ENCODE measurements at regions not wholly inside any gene's neighbourhood (a gene's known extent, or its start where the extent isn't known, plus 50 kb on each side); places are given as distances from the start of the nearest gene placed in this dataset.
"Not testable (repeated sequence)": the region's sequence is repeated elsewhere in the genome, so short reads cannot be mapped to it uniquely, and the experiment has no call there.

GRCh38 chr19:28166025-28166424 lies 1046.9 kb downstream of the UQCRFS1 start:
- DNase-seq (ENCODE audit: low read depth in 3 of 3) = no peak

GRCh38 chr19:28164214-28164613 lies 1048.7 kb downstream of the UQCRFS1 start:
- no peak for DNase-seq (ENCODE audit: low read depth in 3 of 3)

- DNase-seq (ENCODE audit: low read depth in 3 of 3) = no peak
Observed at GRCh38 chr19:28159065-28159464, 1053.9 kb downstream of the UQCRFS1 start.

GRCh38 chr19:28155265-28155664 lies 1057.7 kb downstream of the UQCRFS1 start:
- no peak for DNase-seq (ENCODE audit: low read depth in 3 of 3)

- no peak for DNase-seq (ENCODE audit: low read depth in 3 of 3)
Observed at GRCh38 chr19:28154077-28154476, 1058.9 kb downstream of the UQCRFS1 start.

GRCh38 chr19:28153123-28153522 lies 1059.8 kb downstream of the UQCRFS1 start:
- no peak for DNase-seq (ENCODE audit: low read depth in 3 of 3)

GRCh38 chr19:28152195-28152594 lies 1060.8 kb downstream of the UQCRFS1 start:
- no peak for DNase-seq (ENCODE audit: low read depth in 3 of 3)

- no peak for DNase-seq (ENCODE audit: low read depth in 3 of 3)
Observed at GRCh38 chr19:28150129-28150528, 1062.8 kb downstream of the UQCRFS1 start.

- DNase-seq (ENCODE audit: low read depth in 3 of 3) = no peak
Observed at GRCh38 chr19:28148554-28148953, 1064.4 kb downstream of the UQCRFS1 start.

- no peak for DNase-seq (ENCODE audit: low read depth in 3 of 3)
Observed at GRCh38 chr19:28142258-28142657, 1070.7 kb downstream of the UQCRFS1 start.

GRCh38 chr19:28140201-28140600 lies 1072.8 kb downstream of the UQCRFS1 start:
- no peak for DNase-seq (ENCODE audit: low read depth in 3 of 3)

- DNase-seq (ENCODE audit: low read depth in 3 of 3) = no peak
Observed at GRCh38 chr19:28137772-28138171, 1075.2 kb downstream of the UQCRFS1 start.

- no peak for DNase-seq (ENCODE audit: low read depth in 3 of 3)
Observed at GRCh38 chr19:28136796-28137195, 1076.2 kb downstream of the UQCRFS1 start.

- no peak for DNase-seq (ENCODE audit: low read depth in 3 of 3)
Observed at GRCh38 chr19:28135825-28136224, 1077.1 kb downstream of the UQCRFS1 start.

- no peak for DNase-seq (ENCODE audit: low read depth in 3 of 3)
Observed at GRCh38 chr19:28134311-28134710, 1078.6 kb downstream of the UQCRFS1 start.

- DNase-seq (ENCODE audit: low read depth in 3 of 3) = not testable (repeated sequence)
Observed at GRCh38 chr19:28130881-28131280, 1082.1 kb downstream of the UQCRFS1 start.

GRCh38 chr19:28130066-28130511 lies 1082.9 kb downstream of the UQCRFS1 start:
- DNase-seq (ENCODE audit: low read depth in 3 of 3) = no peak

GRCh38 chr19:28128341-28128740 lies 1084.6 kb downstream of the UQCRFS1 start:
- DNase-seq (ENCODE audit: low read depth in 3 of 3) = no peak

- no peak for DNase-seq (ENCODE audit: low read depth in 3 of 3)
Observed at GRCh38 chr19:28126135-28126898, 1086.6 kb downstream of the UQCRFS1 start.

- DNase-seq (ENCODE audit: low read depth in 3 of 3) = no peak
Observed at GRCh38 chr19:28122734-28123133, 1090.2 kb downstream of the UQCRFS1 start.

GRCh38 chr19:28118235-28118634 lies 1094.7 kb downstream of the UQCRFS1 start:
- no peak for DNase-seq (ENCODE audit: low read depth in 3 of 3)

- no peak for DNase-seq (ENCODE audit: low read depth in 3 of 3)
Observed at GRCh38 chr19:28117143-28117542, 1095.8 kb downstream of the UQCRFS1 start.

GRCh38 chr19:28116379-28116778 lies 1096.6 kb downstream of the UQCRFS1 start:
- DNase-seq (ENCODE audit: low read depth in 3 of 3) = not testable (repeated sequence)

GRCh38 chr19:28103921-28104320 lies 1109.0 kb downstream of the UQCRFS1 start:
- DNase-seq (ENCODE audit: low read depth in 3 of 3) = no peak

Data from stimulated activated CD4-positive, alpha-beta T cell treated with anti-CD3 and anti-CD28 coated beads, TNF-alpha, amount 100 ng/mL, for 4 hours (primary cell).